ENCODE measurements at regions not wholly inside any gene's neighbourhood (a gene's known extent, or its start where the extent isn't known, plus 50 kb on each side); places are given as distances from the start of the nearest gene placed in this dataset.

- DNase-seq: no peak
These were observed 393.7 kb downstream of the FOXO1 start for GRCh38 chr13:40272776-40273139.

GRCh38 chr13:40273253-40274025 is 393.0 kb downstream of the FOXO1 start:
- no peak for DNase-seq

GRCh38 chr13:40274103-40274502 is 392.3 kb downstream of the FOXO1 start:
- no peak for DNase-seq

GRCh38 chr13:40275155-40275554 is 391.3 kb downstream of the FOXO1 start:
- DNase-seq: no peak

- DNase-seq: no peak
These were observed 390.8 kb downstream of the FOXO1 start for GRCh38 chr13:40275636-40276035.

GRCh38 chr13:40283666-40284065 is 382.8 kb downstream of the FOXO1 start:
- DNase-seq: no peak

GRCh38 chr13:40285634-40286033 is 380.8 kb downstream of the FOXO1 start:
- DNase-seq: no peak

- DNase-seq: no peak
These were observed 379.0 kb downstream of the FOXO1 start for GRCh38 chr13:40287428-40287827.

- DNase-seq: no peak
These were observed 378.2 kb downstream of the FOXO1 start for GRCh38 chr13:40288259-40288658.

- no peak for DNase-seq
These were observed 375.7 kb downstream of the FOXO1 start for GRCh38 chr13:40290758-40291157.

GRCh38 chr13:40292108-40292507 is 374.3 kb downstream of the FOXO1 start:
- DNase-seq: no peak

GRCh38 chr13:40292536-40292935 is 373.9 kb downstream of the FOXO1 start:
- no peak for DNase-seq

GRCh38 chr13:40302351-40302750 is 364.1 kb downstream of the FOXO1 start:
- DNase-seq: no peak

- DNase-seq: no peak
These were observed 362.1 kb downstream of the FOXO1 start for GRCh38 chr13:40304391-40304790.

- DNase-seq: no peak
These were observed 359.6 kb downstream of the FOXO1 start for GRCh38 chr13:40306817-40307216.

GRCh38 chr13:40309881-40310280 is 356.6 kb downstream of the FOXO1 start:
- DNase-seq: no peak

GRCh38 chr13:40311356-40312101 is 354.9 kb downstream of the FOXO1 start:
- DNase-seq: no peak

GRCh38 chr13:40313269-40314200 is 352.9 kb downstream of the FOXO1 start:
- DNase-seq: no peak

- DNase-seq: peak; percentile 23
These were observed 350.9 kb downstream of the FOXO1 start for GRCh38 chr13:40315416-40316064.

- DNase-seq: no peak
These were observed 350.1 kb downstream of the FOXO1 start for GRCh38 chr13:40316301-40316700.

GRCh38 chr13:40317980-40318327 is 348.5 kb downstream of the FOXO1 start:
- no peak for DNase-seq

- no peak for DNase-seq
These were observed 348.1 kb downstream of the FOXO1 start for GRCh38 chr13:40318366-40318765.

Measured in activated T-cell treated with anti-CD3 and anti-CD28 coated beads for 4 hours (primary cell).